SK-N-SH (cell line): ENCODE measurements at regions not wholly inside any gene's neighbourhood (a gene's known extent, or its start where the extent isn't known, plus 50 kb on each side); places are given as distances from the start of the nearest gene placed in this dataset.

Source experiments
- CHD2 ChIP-seq: fragments of 150-350 bp; IDR thresholded peaks from 2 replicates; pipeline ENCODE4 v1.6.1; 2018; ENCODE audit warnings: low read length; ENCODE audit not compliant: partially characterized antibody
- ELF1 ChIP-seq: IDR thresholded peaks from 2 replicates; pipeline ENCODE4 v1.4.0; 2012
- EP300 ChIP-seq, 2 experiments: IDR thresholded peaks; 2 replicates each; pipeline versions ENCODE4 v1.4.0 to v1.6.1; 2012; ENCODE audit warnings: borderline replicate concordance in 1 of 2, low read depth in 1 of 2, low read length in 1 of 2
- FOXJ3 ChIP-seq: sonication (generic); formaldehyde crosslinking; IDR thresholded peaks from 2 replicates; pipeline ENCODE4 v1.5.1; 2020; ENCODE audit warnings: mild to moderate bottlenecking, missing genetic modification reagents
- JUND ChIP-seq: IDR thresholded peaks from 2 replicates; pipeline ENCODE4 v1.4.0; 2012
- MXI1 ChIP-seq: IDR thresholded peaks from 2 replicates; pipeline ENCODE4 v1.6.1; 2012; ENCODE audit warnings: mild to moderate bottlenecking, low read depth, low read length, improper control_type of control experiment
- POLR2AphosphoS5 ChIP-seq: IDR thresholded peaks from 2 replicates; pipeline ENCODE4 v1.6.1; 2012; ENCODE audit warnings: low read depth, low read length
- TAF1 ChIP-seq: IDR thresholded peaks from 2 replicates; pipeline ENCODE4 v1.6.1; 2012; ENCODE audit warnings: low read depth, mild to moderate bottlenecking, low read length, moderate library complexity, borderline replicate concordance
- TCF12 ChIP-seq: IDR thresholded peaks from 2 replicates; pipeline ENCODE4 v1.4.0; 2012
- TF ChIP-seq, protein P1 (sequence below): fragments of 200-600 bp; sonication (generic); IDR thresholded peaks from 2 replicates; pipeline ENCODE4 v1.6.1; 2017; ENCODE audit warnings: antibody characterized with exemption, mild to moderate bottlenecking, moderate library complexity
- TF ChIP-seq, protein P2 (sequence below): fragments of 150-350 bp; IDR thresholded peaks from 2 replicates; pipeline ENCODE4 v1.6.1; 2017; ENCODE audit warnings: antibody characterized with exemption, low read length, low read depth, borderline replicate concordance
- TF ChIP-seq, protein P3 (sequence below): IDR thresholded peaks from 2 replicates; pipeline ENCODE4 v1.6.1; 2012; ENCODE audit warnings: mild to moderate bottlenecking, low read depth, low read length, moderate library complexity

DNA sequence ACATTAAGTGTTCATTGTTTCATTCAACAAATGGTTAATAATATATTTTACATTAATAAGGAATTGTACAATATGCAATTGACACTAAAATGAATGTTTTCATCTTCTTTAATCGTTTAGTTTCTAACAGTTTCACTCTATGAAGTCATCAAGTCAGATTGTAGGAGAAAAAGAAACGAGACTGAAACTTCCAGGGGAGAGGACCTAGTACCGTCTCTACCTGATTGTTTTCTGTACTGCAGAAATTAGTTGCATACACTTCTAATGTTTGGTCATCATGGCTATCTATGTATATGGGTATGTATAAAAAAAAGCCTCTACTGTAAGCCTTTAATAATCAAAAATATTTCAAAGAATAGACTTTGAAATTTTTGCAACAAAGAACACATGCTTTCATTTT lies 1350.9 kb downstream of the ARAP2 start:
- TF ChIP-seq POLR2AphosphoS5, result no peak
- TF ChIP-seq, protein P1, sequence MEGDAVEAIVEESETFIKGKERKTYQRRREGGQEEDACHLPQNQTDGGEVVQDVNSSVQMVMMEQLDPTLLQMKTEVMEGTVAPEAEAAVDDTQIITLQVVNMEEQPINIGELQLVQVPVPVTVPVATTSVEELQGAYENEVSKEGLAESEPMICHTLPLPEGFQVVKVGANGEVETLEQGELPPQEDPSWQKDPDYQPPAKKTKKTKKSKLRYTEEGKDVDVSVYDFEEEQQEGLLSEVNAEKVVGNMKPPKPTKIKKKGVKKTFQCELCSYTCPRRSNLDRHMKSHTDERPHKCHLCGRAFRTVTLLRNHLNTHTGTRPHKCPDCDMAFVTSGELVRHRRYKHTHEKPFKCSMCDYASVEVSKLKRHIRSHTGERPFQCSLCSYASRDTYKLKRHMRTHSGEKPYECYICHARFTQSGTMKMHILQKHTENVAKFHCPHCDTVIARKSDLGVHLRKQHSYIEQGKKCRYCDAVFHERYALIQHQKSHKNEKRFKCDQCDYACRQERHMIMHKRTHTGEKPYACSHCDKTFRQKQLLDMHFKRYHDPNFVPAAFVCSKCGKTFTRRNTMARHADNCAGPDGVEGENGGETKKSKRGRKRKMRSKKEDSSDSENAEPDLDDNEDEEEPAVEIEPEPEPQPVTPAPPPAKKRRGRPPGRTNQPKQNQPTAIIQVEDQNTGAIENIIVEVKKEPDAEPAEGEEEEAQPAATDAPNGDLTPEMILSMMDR, result no peak
- no peak for TF ChIP-seq TCF12
- TF ChIP-seq FOXJ3 (CRISPR knock-in tag), result no peak
- TF ChIP-seq, protein P2, sequence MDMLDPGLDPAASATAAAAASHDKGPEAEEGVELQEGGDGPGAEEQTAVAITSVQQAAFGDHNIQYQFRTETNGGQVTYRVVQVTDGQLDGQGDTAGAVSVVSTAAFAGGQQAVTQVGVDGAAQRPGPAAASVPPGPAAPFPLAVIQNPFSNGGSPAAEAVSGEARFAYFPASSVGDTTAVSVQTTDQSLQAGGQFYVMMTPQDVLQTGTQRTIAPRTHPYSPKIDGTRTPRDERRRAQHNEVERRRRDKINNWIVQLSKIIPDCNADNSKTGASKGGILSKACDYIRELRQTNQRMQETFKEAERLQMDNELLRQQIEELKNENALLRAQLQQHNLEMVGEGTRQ, result no peak
- TF ChIP-seq MXI1, result no peak
- TF ChIP-seq, protein P3, sequence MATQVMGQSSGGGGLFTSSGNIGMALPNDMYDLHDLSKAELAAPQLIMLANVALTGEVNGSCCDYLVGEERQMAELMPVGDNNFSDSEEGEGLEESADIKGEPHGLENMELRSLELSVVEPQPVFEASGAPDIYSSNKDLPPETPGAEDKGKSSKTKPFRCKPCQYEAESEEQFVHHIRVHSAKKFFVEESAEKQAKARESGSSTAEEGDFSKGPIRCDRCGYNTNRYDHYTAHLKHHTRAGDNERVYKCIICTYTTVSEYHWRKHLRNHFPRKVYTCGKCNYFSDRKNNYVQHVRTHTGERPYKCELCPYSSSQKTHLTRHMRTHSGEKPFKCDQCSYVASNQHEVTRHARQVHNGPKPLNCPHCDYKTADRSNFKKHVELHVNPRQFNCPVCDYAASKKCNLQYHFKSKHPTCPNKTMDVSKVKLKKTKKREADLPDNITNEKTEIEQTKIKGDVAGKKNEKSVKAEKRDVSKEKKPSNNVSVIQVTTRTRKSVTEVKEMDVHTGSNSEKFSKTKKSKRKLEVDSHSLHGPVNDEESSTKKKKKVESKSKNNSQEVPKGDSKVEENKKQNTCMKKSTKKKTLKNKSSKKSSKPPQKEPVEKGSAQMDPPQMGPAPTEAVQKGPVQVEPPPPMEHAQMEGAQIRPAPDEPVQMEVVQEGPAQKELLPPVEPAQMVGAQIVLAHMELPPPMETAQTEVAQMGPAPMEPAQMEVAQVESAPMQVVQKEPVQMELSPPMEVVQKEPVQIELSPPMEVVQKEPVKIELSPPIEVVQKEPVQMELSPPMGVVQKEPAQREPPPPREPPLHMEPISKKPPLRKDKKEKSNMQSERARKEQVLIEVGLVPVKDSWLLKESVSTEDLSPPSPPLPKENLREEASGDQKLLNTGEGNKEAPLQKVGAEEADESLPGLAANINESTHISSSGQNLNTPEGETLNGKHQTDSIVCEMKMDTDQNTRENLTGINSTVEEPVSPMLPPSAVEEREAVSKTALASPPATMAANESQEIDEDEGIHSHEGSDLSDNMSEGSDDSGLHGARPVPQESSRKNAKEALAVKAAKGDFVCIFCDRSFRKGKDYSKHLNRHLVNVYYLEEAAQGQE, result no peak
- TF ChIP-seq JUND, result no peak
- no peak for TF ChIP-seq ELF1
- no peak for TF ChIP-seq EP300 (IDR thresholded peaks at IDR 0.05; ENCODE audit: borderline replicate concordance in 1 of 2, low read depth in 1 of 2, low read length in 1 of 2)
- TF ChIP-seq TAF1, result no peak
- no peak for TF ChIP-seq CHD2
